Transverse colon (tissue), 4 donors: ENCODE measurements at regions not wholly inside any gene's neighbourhood (a gene's known extent, or its start where the extent isn't known, plus 50 kb on each side); places are given as distances from the start of the nearest gene placed in this dataset.

Experiments
- EP300 ChIP-seq: sonication (generic); formaldehyde crosslinking; IDR thresholded peaks from one replicate; pipeline ENCODE4 v1.6.1; 2017; ENCODE audit warnings: antibody characterized with exemption, low read depth
- POLR2A ChIP-seq: fragments of 450-650 bp; IDR thresholded peaks from one replicate; pipeline ENCODE4 v1.6.1; 2016; ENCODE audit warnings: antibody characterized with exemption, mild to moderate bottlenecking, moderate library complexity
- POLR2AphosphoS5 ChIP-seq, 3 donors: sonication (generic); formaldehyde crosslinking; IDR thresholded peaks; one replicate each; pipeline ENCODE4 v1.6.1; 2016; ENCODE audit warnings: antibody characterized with exemption in 3 of 3
- TF ChIP-seq, protein P1 (sequence below), 5 experiments: fragments of 200-600 bp in 3 of 5; fragments of 450-650 bp in 2 of 5; sonication (generic) in 3 of 5; IDR thresholded peaks; 1 replicate in 2 of 5; 2 replicates in 3 of 5; pipeline ENCODE4 v1.5.1; 2016 to 2017; ENCODE audit warnings: antibody characterized with exemption in 5 of 5, inconsistent platforms in 3 of 5, mild to moderate bottlenecking in 2 of 5, moderate library complexity in 1 of 5

DNA sequence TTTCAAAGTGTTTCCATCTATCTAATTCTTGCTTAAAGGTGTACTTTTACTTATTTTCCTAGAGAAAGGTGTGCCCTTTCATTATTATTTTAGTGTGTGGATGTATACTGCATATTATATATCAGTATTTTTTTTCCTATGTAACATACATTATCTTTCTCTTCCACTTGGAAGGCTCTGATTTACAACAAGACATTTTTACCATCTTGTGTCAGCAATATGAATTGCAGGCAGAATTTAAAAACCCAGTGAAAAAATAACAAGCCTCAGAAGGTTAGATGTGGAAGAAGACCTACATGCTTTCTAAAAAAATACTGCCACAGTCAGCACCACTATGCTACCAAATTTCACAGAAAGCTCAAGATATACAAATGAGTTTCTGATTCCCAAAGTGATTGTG, 327.7 kb upstream of the STEAP1 start:
- TF ChIP-seq, protein P1, sequence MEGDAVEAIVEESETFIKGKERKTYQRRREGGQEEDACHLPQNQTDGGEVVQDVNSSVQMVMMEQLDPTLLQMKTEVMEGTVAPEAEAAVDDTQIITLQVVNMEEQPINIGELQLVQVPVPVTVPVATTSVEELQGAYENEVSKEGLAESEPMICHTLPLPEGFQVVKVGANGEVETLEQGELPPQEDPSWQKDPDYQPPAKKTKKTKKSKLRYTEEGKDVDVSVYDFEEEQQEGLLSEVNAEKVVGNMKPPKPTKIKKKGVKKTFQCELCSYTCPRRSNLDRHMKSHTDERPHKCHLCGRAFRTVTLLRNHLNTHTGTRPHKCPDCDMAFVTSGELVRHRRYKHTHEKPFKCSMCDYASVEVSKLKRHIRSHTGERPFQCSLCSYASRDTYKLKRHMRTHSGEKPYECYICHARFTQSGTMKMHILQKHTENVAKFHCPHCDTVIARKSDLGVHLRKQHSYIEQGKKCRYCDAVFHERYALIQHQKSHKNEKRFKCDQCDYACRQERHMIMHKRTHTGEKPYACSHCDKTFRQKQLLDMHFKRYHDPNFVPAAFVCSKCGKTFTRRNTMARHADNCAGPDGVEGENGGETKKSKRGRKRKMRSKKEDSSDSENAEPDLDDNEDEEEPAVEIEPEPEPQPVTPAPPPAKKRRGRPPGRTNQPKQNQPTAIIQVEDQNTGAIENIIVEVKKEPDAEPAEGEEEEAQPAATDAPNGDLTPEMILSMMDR (IDR thresholded peaks at IDR 0.05), result no peak
- no peak for TF ChIP-seq EP300
- no peak for TF ChIP-seq POLR2A
- TF ChIP-seq POLR2AphosphoS5 (IDR thresholded peaks at IDR 0.05), result no peak
